ENCODE measurements at regions not wholly inside any gene's neighbourhood (a gene's known extent, or its start where the extent isn't known, plus 50 kb on each side); places are given as distances from the start of the nearest gene placed in this dataset.
A peak's percentile ranks its signal among the peaks of the same experiment; 100 is the strongest.
"Not testable (repeated sequence)": the region's sequence is repeated elsewhere in the genome, so short reads cannot be mapped to it uniquely, and the experiment has no call there.

DNA sequence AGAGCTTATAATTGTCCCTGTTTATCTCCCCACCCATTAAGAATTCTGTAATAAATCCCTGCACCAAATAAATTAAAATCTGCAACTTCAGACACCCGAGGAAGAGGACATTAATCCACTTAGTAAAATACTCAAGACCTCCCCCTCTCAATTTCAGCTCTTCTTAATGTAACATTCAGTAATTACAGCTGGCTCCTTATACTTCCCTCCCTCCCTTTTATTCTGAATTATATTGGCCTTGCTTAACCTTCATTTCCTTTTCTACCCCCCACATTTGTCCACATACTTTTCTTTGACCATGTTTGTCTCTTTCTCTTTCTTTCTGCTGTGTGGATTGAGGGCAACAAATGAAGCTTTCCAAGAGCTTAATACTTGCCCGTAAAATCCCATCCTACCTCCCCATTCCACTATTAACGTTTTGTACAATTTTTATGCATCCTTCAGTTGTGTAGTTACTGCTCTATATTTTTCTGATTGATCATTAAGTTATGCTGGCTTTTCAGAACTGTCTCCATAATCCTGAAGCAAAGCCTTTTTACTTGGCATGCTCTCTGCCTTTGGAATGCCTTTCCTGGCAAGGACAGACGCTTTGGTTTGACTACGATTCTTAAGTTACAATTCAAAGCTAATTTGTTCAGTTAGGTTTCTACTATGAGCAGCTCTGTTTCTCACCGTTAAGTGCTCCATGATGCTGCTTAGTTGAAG, 580.1 kb downstream of the ZEB2 start:
- no peak for DNase-seq

DNA sequence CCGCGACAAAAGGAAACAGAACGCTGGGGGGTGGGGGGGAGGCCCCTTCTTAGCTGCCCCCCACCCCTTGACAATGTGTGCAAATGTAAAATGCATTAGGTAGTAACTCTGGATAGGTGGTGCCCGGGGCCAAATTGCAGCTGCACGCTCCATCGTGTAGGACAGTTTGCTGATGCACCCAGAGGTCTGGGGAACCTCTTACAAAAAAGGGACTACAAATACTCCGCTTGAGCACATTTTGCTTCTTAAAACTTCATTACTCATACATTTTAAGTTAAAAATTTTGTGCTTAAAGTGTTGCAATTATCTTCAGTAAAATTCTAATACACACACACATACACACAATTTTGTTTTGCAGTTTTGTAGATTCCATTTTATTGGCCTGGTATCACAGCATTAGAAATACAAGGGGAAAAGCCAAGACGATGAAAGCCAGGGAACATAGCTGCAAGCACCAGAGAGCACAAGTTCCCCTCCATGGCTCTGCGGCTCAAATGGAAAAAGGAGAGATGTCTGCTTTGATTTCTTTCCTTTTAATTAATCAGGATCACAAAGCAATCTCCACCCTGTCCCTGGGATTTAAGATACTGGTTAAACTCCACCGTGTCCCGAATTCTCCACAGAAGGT, 582.1 kb downstream of the ZEB2 start:
- DNase-seq, result no peak

- DNase-seq, result peak; percentile 75
Measured at GRCh38 chr2:143936848-143937722, 582.8 kb downstream of the ZEB2 start.

DNA sequence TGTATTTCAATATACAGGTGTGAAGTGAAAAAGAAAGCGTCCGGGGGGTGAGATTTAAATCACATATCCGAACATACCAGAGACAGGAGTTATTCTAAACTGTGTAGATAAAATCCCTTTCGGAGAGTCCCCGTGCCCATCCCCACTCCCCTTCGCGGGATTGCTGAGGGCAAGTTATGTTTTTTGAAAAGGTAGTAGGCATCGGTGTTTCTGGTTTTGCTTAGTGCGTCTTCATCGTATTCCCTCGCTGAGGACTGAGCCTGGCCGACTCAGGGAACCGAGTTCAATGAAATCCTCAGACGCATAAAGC, 583.4 kb downstream of the ZEB2 start:
- no peak for DNase-seq

GRCh38 chr2:143935482-143935752, 584.5 kb downstream of the ZEB2 start:
- DNase-seq, result no peak

- DNase-seq, result no peak
Measured at GRCh38 chr2:143934626-143935481, 585.1 kb downstream of the ZEB2 start.

- no peak for DNase-seq
Measured at GRCh38 chr2:143933946-143934569, 585.9 kb downstream of the ZEB2 start.

DNA sequence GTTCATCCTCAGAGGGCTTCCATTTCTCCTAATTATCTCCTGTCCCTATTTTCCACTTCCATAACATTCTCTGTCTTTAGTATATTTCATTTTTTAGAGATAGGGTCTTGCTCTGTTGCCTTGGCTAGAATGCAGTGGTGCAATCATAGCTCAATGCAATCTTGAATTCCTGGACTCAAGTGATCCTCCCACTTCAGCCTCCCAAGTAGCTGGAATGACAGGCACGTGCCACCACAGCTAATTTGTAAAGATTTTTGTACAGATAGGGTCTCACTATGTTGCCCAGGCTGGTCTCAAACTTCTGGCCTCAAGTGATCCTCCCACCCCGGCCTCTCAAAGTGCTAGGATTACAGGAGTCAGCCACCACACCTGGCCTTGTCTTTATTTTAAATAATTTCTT, 589.0 kb downstream of the ZEB2 start:
- no peak for DNase-seq

GRCh38 chr2:143928613-143929012, 591.3 kb downstream of the ZEB2 start:
- DNase-seq, result no peak

DNA sequence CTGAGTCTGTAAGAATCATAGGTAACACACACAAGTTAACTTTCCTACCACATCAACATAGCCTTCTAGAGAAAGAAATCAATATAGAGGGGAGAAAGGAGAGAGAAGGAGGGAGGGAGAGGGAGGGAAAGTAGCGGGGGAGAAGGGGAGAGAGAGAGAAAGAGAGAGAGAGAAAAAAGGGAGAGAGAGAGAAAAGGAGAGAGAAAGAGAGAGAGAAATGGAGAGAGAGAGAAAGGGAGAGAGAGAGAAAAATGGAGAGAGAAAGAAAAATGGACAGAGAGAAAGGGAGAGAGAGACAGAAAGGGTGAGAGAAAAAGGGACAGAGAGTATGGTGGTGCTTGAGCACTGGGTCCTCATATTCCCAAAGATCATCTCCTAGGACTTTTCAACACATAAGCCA, 591.7 kb downstream of the ZEB2 start:
- no peak for DNase-seq

DNA sequence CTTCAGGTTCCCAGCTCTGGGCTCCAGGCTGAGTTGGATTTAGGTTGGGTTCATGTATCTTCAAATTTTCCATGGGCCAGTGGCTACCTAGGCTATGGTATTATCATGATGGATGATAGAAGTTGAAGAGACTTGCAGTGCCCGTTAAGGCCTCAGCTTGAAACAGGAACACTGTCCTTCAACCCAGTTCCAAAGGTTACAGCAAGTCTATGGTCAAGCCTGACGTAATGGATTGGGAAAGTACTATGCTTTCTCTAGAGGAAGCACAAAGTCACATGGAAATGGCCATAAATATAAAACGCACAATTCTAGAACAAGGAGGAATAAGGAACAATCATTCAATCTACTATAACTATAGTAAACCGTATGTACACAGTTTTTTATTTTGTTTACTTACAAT, 593.2 kb downstream of the ZEB2 start:
- no peak for DNase-seq

DNA sequence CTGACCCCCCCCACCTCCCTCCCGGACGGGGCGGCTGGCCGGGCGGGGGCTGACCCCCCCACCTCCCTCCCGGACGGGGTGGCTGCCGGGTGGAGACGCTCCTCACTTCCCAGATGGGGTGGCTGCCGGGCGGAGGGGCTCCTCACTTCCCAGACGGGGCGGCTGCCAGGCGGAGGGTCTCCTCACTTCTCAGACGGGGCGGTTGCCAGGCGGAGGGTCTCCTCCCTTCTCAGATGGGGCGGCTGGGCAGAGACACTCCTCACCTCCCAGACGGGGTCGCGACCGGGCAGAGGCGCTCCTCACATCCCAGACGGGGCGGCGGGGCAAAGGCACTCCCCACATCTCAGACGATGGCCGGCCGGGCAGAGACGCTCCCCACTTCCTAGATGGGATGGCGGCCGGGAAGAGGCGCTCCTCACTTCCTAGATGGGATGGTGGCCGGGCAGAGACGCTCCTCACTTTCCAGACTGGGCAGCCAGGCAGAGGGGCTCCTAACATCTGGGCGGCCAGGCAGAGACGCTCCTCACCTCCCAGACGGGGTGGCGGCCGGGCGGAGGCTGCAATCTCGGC, 597.6 kb downstream of the ZEB2 start:
- not testable (repeated sequence) for DNase-seq

DNA sequence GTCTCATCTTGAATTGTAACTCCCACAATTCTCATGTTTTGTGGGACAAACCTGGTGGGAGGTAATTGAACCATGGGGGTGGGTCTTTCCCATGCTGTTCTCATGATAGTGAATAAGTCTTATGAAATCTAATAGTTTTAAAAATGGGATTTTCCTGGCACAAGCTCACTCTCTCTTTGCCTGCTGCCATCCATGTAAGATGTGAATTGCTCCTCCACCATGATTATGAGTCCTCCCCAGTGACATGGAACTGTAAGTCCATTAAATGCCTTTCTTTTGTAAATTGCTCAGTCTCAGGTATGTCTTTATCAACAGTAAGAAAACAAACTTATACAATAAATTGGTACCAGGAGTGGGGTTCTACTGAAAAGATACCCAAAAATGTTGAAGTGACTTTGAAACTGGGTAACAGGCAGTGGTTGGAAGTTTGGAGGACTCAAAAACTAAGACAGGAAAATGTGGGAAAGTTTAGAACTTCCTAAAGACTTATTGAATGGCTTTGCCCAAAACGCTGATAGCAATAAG, 601.4 kb downstream of the ZEB2 start:
- DNase-seq, result no peak

DNA sequence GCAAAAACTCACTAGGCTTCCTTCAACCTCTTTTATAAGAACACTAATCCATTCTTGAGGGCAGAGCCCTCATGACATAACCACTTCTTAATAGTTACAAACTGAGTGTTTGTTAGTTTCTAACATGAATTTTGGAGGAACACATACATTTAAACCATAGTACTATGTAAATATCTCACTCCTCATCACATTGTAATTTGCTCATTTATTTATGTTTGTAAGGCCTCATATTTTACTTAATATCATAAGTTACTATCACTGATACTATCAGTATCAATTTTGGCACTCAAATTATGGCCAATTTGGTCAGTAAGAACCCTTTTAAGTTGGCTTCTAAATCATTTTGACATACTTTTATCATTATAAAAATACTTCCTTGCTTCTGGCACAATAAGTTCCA, 603.1 kb downstream of the ZEB2 start:
- DNase-seq, result no peak

DNA sequence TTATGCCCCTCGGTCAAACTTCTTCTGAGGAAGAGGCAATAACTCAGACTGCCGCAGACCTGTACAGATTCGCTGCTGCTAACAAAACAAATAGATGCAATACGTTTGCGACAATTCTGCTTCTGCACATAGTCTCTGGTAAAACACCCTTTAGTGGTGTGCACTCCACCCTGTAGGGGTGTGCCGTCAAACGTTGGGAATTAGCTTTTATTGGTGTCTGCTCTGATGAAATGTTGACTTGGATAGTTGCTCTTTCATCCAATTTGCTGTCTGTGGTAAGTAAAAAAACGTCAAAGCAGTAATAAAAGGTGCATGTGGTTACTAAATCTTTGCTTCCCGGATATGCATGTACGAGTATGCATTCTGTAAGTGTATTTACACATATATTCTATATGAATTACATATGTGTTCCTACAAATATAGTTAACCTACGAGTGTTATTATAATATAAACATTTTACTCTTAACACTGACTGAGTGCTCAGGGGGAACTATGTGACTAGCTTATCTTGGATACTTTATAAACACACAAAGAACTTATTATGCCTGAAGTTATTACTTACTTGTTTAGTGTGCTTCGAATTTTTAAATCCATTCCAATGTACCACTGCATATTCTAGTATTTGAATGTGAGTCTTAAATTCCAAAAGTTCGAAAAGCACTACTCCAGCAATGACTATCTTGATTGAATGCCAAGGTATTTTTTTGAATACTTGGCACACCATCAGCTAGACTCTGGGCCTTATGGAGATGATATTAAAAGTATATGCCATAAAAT, 610.2 kb downstream of the ZEB2 start:
- no peak for DNase-seq

DNA sequence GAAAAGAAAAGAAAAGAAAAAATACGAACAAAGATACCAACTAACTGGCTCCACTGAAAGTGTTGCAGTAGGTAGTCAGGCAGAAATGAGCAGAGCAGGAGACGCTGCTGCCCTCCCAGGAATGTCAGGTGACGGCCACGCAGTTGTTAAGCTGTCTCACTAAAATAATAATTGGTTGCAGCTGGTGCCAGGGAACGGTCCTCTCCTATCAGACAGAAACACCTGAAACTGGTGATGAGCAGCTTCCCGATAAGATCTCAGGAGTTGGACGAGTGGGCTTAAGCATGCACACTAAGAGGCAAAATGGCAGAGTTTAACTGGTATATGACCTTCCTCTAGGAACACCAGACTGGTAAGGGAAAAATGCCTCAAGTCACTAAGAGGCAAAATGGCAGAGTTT, 611.1 kb downstream of the ZEB2 start:
- DNase-seq, result no peak

- DNase-seq, result no peak
Measured at GRCh38 chr2:143907801-143908200, 612.1 kb downstream of the ZEB2 start.

GRCh38 chr2:143906850-143907249, 613.1 kb downstream of the ZEB2 start:
- no peak for DNase-seq

GRCh38 chr2:143905587-143905986, 614.3 kb downstream of the ZEB2 start:
- DNase-seq, result no peak

DNA sequence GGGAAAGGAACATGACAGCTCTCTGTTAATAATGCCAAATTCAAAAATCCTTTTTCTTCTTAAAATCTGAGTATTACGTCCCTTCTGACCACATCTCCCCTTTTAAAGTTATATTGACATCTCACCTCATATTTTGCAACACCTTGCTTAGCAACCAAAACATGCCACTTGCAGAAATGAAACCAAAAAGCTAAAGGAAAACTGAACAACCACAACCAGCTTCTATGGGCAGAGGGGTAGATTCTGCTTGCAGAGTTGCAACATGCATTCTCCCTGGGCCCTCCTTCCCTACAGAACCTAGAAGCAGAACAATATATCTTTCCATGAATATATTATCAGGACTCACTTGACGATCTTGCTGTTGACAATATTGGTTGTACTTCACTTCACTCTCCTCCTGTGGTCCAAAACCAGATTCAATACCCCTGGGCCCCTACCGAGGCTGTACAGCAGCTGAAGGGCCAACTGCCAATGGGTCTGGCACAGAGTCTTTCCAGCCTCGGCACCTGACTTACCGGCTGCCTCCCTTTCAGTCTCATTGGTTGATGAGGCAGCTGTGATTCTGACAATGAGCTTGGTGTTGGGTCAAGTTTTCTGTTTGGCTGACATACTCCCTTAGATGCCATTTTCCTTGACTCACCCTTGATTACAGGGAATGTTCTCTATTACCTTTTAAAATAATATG, 616.6 kb downstream of the ZEB2 start:
- DNase-seq, result no peak

Measured in islet precursor cell (in vitro differentiated cells).